ENCODE measurements at regions not wholly inside any gene's neighbourhood (a gene's known extent, or its start where the extent isn't known, plus 50 kb on each side); places are given as distances from the start of the nearest gene placed in this dataset.
"Not testable (repeated sequence)": the region's sequence is repeated elsewhere in the genome, so short reads cannot be mapped to it uniquely, and the experiment has no call there.

DNA sequence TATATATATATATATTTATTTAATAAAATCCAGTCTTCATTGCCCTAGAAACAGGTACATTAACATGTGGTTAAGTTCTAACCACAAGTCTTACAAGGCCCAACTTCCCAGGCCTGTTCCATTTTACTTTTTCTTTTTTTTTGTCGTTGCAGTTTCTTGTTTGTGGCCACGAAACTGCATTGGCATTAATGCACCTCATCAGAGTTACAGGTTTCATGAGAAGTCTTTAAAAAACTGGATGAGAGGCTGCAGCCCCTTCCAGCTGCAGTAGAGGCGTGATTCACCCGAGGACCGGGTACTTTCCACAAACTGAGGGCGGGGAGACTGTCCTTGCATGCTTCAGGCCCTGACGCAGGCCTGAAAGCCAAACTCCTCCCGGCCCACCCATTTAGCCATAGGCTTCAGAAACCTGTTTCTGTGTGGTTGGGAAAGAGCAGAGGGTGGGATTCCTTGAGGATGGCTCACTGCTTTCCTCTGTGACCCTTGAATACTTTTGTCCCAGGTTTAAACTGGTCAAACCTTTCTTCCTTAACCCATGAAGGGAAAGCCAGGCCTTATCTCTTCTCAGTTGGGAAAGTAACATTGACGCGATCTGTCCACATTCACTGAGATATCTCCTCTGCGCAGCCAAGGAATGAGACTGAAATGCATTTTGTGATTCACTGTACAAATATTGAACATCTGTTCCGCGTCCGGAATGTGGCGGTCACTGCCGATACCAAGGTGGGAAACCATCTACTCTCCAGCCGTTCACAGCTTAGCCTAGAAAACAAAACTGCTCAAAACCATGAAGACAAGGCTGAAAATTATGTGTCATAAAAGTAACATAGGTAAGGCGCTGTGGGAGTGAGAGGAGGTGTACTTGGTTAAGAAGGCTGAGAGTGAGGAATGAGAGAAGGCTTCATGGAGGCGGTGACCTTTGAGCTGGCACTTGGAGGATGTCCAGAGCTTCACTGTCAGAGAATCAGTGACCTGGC is 311.7 kb downstream of the GATA3 start:
- ATAC-seq (peak; percentile 82), DNase-seq (peak; percentile 73)
- ChIA-PET POLR2A (interaction anchor here (0.6 kb wide), 1 partner anchor 16 kb away, joined by 3 read pairs; no protein-coding TSS in a partner anchor), CTCF (interaction anchor here (1.7 kb wide), 1 partner anchor 9 kb away, joined by 5 read pairs; no protein-coding TSS in a partner anchor)
- Mint-ChIP-seq H3K4me1 (ENCODE audit: low read depth) (peaks cover 39% of the 10 kb centered on the region), H3K9me3 (peaks cover 7% of the 10 kb centered on the region), H3K4me3 (no peak overlapping the region), H3K27ac (peak overlapping the region; percentile 46), H3K36me3 (ENCODE audit: low read depth) (no peaks in the 10 kb centered on the region), H3K27me3 (no peaks in the 10 kb centered on the region)
- intact Hi-C loops (cut with micrococcal nuclease), result no loop called here
- TF ChIP-seq, protein P1, sequence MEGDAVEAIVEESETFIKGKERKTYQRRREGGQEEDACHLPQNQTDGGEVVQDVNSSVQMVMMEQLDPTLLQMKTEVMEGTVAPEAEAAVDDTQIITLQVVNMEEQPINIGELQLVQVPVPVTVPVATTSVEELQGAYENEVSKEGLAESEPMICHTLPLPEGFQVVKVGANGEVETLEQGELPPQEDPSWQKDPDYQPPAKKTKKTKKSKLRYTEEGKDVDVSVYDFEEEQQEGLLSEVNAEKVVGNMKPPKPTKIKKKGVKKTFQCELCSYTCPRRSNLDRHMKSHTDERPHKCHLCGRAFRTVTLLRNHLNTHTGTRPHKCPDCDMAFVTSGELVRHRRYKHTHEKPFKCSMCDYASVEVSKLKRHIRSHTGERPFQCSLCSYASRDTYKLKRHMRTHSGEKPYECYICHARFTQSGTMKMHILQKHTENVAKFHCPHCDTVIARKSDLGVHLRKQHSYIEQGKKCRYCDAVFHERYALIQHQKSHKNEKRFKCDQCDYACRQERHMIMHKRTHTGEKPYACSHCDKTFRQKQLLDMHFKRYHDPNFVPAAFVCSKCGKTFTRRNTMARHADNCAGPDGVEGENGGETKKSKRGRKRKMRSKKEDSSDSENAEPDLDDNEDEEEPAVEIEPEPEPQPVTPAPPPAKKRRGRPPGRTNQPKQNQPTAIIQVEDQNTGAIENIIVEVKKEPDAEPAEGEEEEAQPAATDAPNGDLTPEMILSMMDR (IDR thresholded peaks at IDR 0.05), result no peak

DNA sequence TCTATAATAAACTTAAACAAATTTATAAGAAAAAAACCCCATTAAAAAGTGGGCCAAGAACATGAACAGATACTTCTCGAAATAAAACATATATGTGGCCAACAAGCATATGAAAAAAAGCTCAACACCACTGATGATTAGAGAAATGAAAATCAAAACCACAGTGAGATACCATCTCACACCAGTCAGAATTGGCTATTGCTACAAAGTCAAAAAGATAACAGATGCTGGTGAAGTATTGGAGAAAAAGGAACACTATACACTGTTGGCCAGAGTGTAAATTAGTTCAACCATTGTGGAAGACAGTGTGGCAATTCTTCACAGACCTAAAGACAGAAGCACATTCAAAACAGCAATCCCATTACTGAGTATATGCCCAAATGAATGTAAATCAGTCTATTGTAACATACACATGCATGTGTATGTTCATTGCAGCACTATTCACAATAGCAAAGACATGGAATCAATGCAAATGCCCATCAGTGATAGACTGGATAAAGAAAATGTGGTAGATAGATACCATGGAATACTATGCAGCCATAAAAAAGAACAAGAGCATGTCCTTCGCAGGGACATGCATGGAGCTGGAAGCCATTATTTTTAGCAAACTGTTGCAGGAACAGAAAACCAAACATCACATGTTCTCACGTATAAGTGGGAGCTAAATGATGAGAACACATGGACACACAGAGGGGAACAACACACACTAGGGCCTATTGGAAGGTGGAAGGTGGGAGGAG is 313.4 kb downstream of the GATA3 start:
- H3K4me3 Mint-ChIP-seq; H3K36me3 Mint-ChIP-seq (ENCODE audit: low read depth); ATAC-seq; intact Hi-C loops (cut with micrococcal nuclease); H3K9me3 Mint-ChIP-seq; DNase-seq; H3K27ac Mint-ChIP-seq; H3K27me3 Mint-ChIP-seq: not testable (repeated sequence)
- ChIA-PET CTCF (interaction anchor here (0.8 kb wide), 1 partner anchor 19 kb away, joined by 4 read pairs; no protein-coding TSS in a partner anchor), POLR2A (interaction anchor here (1.0 kb wide), 1 partner anchor 72 kb away, joined by 3 read pairs; no protein-coding TSS in a partner anchor)
- peaks cover 32% of the 10 kb centered on the region for H3K4me1 Mint-ChIP-seq (ENCODE audit: low read depth)

DNA sequence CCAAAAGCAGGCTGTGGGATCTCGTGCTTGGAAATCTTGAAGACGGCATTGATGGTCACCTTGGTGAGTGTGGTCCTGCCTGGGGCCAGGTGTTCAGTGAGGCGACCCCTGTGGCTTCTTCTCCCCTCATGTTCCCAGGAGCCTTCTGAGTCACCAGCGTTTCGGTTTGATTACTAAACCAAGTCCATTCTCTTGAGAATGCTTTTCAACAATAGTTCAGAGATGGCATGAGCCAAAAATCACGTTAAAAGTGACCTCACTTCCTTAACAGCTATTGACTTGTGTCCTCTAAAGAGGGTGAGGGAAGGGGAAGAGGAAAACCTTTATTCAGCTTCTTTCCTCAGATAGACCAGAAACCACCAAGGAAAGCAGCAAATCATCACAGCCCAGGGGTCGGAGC is 315.2 kb downstream of the GATA3 start:
- peak; percentile 32 for DNase-seq
- H3K36me3 Mint-ChIP-seq (ENCODE audit: low read depth), result no peaks in the 10 kb centered on the region
- CTCF ChIA-PET, result no interaction called here

DNA sequence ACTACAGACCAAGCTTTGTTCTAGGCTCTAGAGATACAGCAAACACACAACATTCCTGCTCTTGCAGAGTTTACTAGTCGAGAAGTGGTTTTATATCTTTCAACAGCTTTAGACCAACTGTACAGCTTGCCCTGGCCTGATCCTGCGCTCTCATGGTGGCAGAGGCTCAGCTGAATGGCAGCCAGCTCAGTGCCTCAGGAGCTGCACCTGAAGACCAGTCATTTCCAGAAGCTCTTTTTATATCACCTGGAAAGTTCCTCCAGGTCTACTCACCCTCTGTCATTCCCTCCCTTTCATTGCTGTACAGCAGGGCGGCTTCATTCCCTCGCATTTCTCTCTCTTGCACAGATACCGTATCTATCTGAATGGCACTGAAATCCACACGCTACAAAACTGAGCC is 319.8 kb downstream of the GATA3 start:
- Mint-ChIP-seq H3K9me3 (no peaks in the 10 kb centered on the region), H3K4me1 (ENCODE audit: low read depth) (peaks cover 11% of the 10 kb centered on the region), H3K36me3 (ENCODE audit: low read depth) (no peaks in the 10 kb centered on the region), H3K27me3 (peaks cover 2% of the 10 kb centered on the region), H3K27ac (no peak overlapping the region), H3K4me3 (no peak overlapping the region)
- no peak for ATAC-seq
- intact Hi-C loops (cut with micrococcal nuclease), result no loop called here
- ChIA-PET POLR2A (no interaction called here), CTCF (interaction anchor here (1.9 kb wide), 1 partner anchor 9 kb away, joined by 5 read pairs; no protein-coding TSS in a partner anchor)
- TF ChIP-seq, protein P1 (IDR thresholded peaks at IDR 0.05), result no peak
- DNase-seq, result no peak

More for the DNA sequence above, 315.2 kb downstream of the GATA3 start:
- no peak overlapping the region for H3K4me3 Mint-ChIP-seq
- intact Hi-C loops (cut with micrococcal nuclease), result no loop called here
- ATAC-seq, result peak; percentile 29
- no peak overlapping the region for H3K27ac Mint-ChIP-seq
- TF ChIP-seq, protein P1 (IDR thresholded peaks at IDR 0.05), result no peak
- H3K9me3 Mint-ChIP-seq, result peaks cover 7% of the 10 kb centered on the region
- POLR2A ChIA-PET, result interaction anchor here (0.6 to 1.1 kb wide), 2 partner anchors 10 to 202 kb away, joined by 3 to 4 read pairs; no protein-coding TSS in a partner anchor
- peaks cover 22% of the 10 kb centered on the region for H3K4me1 Mint-ChIP-seq (ENCODE audit: low read depth)
- H3K27me3 Mint-ChIP-seq, result no peaks in the 10 kb centered on the region

DNA sequence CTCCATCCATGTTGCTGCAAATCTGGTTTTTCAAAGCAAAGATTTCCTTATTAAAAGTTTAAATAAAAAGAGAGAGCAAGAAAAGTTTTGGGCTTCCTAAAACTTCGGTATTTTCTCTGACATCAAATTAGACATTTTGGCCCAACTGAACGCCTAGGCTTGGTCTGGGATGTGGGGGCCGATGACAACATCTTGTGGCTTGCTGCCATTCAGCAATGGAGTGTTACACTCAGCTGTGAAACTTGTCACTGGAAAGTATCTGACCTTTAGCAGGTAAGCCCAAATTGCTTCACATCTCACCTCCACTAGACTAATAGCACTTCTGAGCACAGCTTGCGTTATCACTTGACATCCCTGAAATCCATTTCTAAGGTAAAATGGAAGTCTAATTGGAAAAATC is 320.6 kb downstream of the GATA3 start:
- H3K4me3 Mint-ChIP-seq, result no peak overlapping the region
- no peak overlapping the region for H3K27ac Mint-ChIP-seq
- DNase-seq (peak; percentile 47), ATAC-seq (peak; percentile 66)
- H3K36me3 Mint-ChIP-seq (ENCODE audit: low read depth), result no peaks in the 10 kb centered on the region
- TF ChIP-seq, protein P1 (IDR thresholded peaks at IDR 0.05), result no peak
- peaks cover 6% of the 10 kb centered on the region for H3K4me1 Mint-ChIP-seq (ENCODE audit: low read depth)
- no peaks in the 10 kb centered on the region for H3K9me3 Mint-ChIP-seq
- intact Hi-C loops (cut with micrococcal nuclease), result no loop called here
- H3K27me3 Mint-ChIP-seq, result peaks cover 2% of the 10 kb centered on the region
- CTCF ChIA-PET, result interaction anchor here (1.9 kb wide), 1 partner anchor 9 kb away, joined by 5 read pairs; no protein-coding TSS in a partner anchor
- POLR2A ChIA-PET, result no interaction called here

Measured in activated CD8-positive, alpha-beta T cell treated with anti-CD3 and anti-CD28 coated beads for 36 hours (primary cell).